ENCODE measurements at regions not wholly inside any gene's neighbourhood (a gene's known extent, or its start where the extent isn't known, plus 50 kb on each side); places are given as distances from the start of the nearest gene placed in this dataset.

- Histone ChIP-seq H3K4me1 (no peaks in the 10 kb centered on the region), H3K4me3 (no peak overlapping the region), H3K36me3 (no peaks in the 10 kb centered on the region), H3K27ac (no peak overlapping the region), H3K27me3 (no peaks in the 10 kb centered on the region), H3K9me3 (no peaks in the 10 kb centered on the region)
- TF ChIP-seq POLR2AphosphoS5 (IDR thresholded peaks at IDR 0.05): no peak
- ATAC-seq: no peak
- WGBS, 2 donors (ENCODE audit: low coverage in 1 of 2): 25 to 34% methylated on average over 2 to 3 of the region's 3 CpGs
Observed at GRCh38 chr18:28406533-28406932, 229.6 kb upstream of the CDH2 start.

DNA sequence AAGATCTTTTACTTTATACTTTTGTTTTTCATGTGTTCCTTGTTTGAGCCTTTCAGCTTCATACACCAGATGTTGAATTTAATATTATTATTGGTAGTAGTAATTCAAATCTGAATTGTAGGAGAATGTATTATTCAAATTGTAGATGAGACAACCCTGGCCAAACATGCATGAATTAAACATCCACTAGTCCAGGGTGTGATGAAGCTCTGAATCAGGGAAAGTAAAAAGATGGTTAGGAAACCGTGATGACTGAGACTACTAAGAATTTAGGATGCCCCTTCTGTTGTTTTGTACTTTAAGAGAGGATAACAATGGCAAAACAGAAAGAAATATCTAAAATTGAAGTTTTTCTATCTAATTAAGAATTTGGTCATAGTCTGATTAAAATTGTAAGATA lies 227.8 kb upstream of the CDH2 start:
- H3K4me1 ChIP-seq: no peaks in the 10 kb centered on the region
- WGBS, 2 donors (ENCODE audit: low coverage in 1 of 2): 50 to 70% methylated on average over 1 of the region's 1 CpG
- TF ChIP-seq POLR2A (IDR thresholded peaks at IDR 0.05): no peak
- no peak for TF ChIP-seq EP300 (IDR thresholded peaks at IDR 0.05)
- TF ChIP-seq, protein P1, sequence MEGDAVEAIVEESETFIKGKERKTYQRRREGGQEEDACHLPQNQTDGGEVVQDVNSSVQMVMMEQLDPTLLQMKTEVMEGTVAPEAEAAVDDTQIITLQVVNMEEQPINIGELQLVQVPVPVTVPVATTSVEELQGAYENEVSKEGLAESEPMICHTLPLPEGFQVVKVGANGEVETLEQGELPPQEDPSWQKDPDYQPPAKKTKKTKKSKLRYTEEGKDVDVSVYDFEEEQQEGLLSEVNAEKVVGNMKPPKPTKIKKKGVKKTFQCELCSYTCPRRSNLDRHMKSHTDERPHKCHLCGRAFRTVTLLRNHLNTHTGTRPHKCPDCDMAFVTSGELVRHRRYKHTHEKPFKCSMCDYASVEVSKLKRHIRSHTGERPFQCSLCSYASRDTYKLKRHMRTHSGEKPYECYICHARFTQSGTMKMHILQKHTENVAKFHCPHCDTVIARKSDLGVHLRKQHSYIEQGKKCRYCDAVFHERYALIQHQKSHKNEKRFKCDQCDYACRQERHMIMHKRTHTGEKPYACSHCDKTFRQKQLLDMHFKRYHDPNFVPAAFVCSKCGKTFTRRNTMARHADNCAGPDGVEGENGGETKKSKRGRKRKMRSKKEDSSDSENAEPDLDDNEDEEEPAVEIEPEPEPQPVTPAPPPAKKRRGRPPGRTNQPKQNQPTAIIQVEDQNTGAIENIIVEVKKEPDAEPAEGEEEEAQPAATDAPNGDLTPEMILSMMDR (IDR thresholded peaks at IDR 0.05): no peak
- no peak for TF ChIP-seq POLR2AphosphoS5 (IDR thresholded peaks at IDR 0.05)
- H3K9me3 ChIP-seq: no peaks in the 10 kb centered on the region
- no peak overlapping the region for H3K4me3 ChIP-seq
- no peaks in the 10 kb centered on the region for H3K36me3 ChIP-seq
- no peak for ATAC-seq
- H3K27ac ChIP-seq: no peak overlapping the region
- H3K27me3 ChIP-seq: no peaks in the 10 kb centered on the region

DNA sequence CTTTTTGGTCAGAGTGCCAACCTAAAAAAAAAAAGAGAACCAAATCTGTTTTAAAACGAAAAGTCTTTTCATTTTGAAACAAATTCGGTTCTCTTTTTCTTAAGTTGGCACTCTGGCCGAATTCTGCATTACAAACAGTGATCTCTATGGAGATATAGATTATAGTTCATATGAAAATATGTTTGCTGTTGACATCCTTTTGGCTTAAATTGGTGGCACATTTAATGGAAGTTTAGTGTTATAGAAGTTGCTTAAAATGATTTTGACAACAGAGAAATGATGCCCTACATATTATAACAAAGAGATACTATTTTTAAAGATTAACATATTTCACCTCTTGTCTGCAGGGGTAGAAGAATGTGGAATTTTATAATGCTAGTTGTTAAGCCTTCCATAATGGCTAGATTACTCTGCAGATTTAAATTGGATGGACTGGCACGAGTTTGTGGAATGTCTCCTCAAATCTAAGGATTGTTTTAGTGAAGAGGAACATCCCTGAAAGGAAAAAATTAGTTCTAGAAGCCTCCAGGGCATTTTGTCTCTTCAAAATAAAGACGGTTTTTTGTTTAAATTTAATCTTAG lies 222.9 kb upstream of the CDH2 start:
- no peak overlapping the region for H3K4me3 ChIP-seq
- TF ChIP-seq POLR2A (IDR thresholded peaks at IDR 0.05) (no peak), POLR2AphosphoS5 (IDR thresholded peaks at IDR 0.05) (no peak), EP300 (IDR thresholded peaks at IDR 0.05) (no peak)
- TF ChIP-seq, protein P1 (IDR thresholded peaks at IDR 0.05): no peak
- H3K27me3 ChIP-seq: no peaks in the 10 kb centered on the region
- ATAC-seq: no peak
- H3K36me3 ChIP-seq: no peaks in the 10 kb centered on the region
- H3K27ac ChIP-seq: no peak overlapping the region
- WGBS, 2 donors (ENCODE audit: low coverage in 1 of 2): 64 to 69% methylated on average over 5 of the region's 5 CpGs
- no peaks in the 10 kb centered on the region for H3K9me3 ChIP-seq
- no peaks in the 10 kb centered on the region for H3K4me1 ChIP-seq

- Histone ChIP-seq H3K27ac (no peak overlapping the region), H3K36me3 (no peaks in the 10 kb centered on the region), H3K9me3 (no peaks in the 10 kb centered on the region), H3K4me3 (no peak overlapping the region), H3K27me3 (no peaks in the 10 kb centered on the region), H3K4me1 (no peaks in the 10 kb centered on the region)
- no peak for ATAC-seq
- WGBS, 2 donors (ENCODE audit: low coverage in 1 of 2): 44 to 100% methylated on average over 1 of the region's 1 CpG
- no peak for TF ChIP-seq EP300 (IDR thresholded peaks at IDR 0.05)
- TF ChIP-seq, protein P1 (IDR thresholded peaks at IDR 0.05): no peak
Observed at GRCh38 chr18:28398471-28398870, 221.5 kb upstream of the CDH2 start.

- Histone ChIP-seq H3K9me3 (peaks cover 0 to 30% (median 0%) of the 10 kb centered on the region in 3 donors), H3K36me3 (no peaks in the 10 kb centered on the region), H3K4me3 (no peak overlapping the region), H3K4me1 (no peaks in the 10 kb centered on the region), H3K27ac (no peak overlapping the region), H3K27me3 (no peaks in the 10 kb centered on the region)
- TF ChIP-seq, protein P1 (IDR thresholded peaks at IDR 0.05): no peak
- no peak for TF ChIP-seq EP300 (IDR thresholded peaks at IDR 0.05)
- no peak for ATAC-seq
Observed at GRCh38 chr18:28390022-28390421, 213.1 kb upstream of the CDH2 start.
